ENCODE measurements at regions not wholly inside any gene's neighbourhood (a gene's known extent, or its start where the extent isn't known, plus 50 kb on each side); places are given as distances from the start of the nearest gene placed in this dataset.

DNA sequence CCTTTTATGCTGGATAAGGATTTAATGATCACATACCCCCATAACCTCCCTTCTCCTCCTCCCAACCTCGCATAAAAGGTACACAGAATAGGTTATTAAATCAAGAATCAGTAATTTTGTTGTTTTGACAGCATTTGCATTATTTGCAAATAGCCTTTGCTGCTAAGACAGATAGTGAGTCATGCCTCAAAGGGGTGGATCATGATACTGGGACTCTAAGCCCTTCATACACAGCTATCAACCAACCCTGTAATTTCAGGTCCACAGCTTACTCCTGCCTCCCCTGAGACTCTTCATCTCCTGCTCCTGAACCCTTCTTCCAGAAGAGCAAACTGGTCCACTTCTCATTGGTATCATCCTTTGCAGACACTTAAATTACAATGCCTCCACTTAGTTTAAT is 73.8 kb upstream of the KLHL29 start:
- TF ChIP-seq, protein P1, sequence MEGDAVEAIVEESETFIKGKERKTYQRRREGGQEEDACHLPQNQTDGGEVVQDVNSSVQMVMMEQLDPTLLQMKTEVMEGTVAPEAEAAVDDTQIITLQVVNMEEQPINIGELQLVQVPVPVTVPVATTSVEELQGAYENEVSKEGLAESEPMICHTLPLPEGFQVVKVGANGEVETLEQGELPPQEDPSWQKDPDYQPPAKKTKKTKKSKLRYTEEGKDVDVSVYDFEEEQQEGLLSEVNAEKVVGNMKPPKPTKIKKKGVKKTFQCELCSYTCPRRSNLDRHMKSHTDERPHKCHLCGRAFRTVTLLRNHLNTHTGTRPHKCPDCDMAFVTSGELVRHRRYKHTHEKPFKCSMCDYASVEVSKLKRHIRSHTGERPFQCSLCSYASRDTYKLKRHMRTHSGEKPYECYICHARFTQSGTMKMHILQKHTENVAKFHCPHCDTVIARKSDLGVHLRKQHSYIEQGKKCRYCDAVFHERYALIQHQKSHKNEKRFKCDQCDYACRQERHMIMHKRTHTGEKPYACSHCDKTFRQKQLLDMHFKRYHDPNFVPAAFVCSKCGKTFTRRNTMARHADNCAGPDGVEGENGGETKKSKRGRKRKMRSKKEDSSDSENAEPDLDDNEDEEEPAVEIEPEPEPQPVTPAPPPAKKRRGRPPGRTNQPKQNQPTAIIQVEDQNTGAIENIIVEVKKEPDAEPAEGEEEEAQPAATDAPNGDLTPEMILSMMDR (IDR thresholded peaks at IDR 0.05; ENCODE audit: low read depth, low read length): no peak
- no peak for DNase-seq (ENCODE audit: extremely low read depth, low read depth)

DNA sequence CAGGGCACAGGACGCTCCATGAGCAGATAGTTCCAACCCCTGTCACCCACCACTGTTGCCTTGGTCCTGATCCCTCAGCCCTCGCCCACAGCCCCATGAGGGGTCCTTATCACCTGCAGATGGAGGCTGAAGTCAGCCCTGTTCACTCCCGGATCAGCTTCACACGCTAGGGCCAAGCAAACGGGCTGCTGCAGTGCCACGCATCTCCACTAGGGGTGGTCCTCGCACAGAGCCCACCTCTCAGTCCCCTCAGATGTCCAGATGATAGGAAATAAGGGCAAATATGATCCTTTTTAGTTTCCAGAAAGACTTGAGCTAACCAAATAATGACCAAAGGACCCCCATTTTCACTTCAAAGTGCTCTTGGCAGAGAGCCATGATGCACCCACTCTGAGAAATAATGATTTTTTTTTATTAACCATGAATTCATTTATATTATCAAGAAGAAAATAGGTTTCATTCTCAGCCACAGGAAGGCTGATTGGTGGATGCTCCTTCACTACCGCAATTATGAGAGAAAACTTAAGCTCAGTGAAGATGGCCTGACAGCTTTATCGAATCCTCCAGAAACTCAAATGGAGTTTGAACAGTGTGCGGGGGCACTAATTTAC is 71.9 kb upstream of the KLHL29 start:
- DNase-seq (ENCODE audit: extremely low read depth, low read depth): no peak
- TF ChIP-seq, protein P1 (IDR thresholded peaks at IDR 0.05; ENCODE audit: low read depth, low read length): peak; percentile 58

DNA sequence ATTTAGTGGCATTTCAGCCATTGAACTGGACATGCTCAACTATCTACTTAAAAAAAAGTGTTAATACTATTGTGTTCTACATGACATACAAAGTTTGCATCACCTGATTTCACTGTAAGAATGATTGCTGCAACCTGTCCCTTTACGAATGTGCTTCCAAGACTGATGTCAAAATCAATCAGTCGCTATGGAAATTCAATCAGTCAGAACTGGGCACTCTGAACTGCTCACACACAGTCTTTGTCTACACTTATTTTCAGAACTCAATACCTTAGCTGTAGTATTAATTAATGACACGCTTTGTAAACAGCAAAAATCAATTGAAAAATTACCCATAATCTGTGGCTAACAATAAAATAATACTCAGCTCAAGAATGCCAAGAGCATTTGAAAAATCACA is 70.3 kb upstream of the KLHL29 start:
- no peak for DNase-seq (ENCODE audit: extremely low read depth, low read depth)
- TF ChIP-seq, protein P1 (IDR thresholded peaks at IDR 0.05; ENCODE audit: low read depth, low read length): no peak

DNA sequence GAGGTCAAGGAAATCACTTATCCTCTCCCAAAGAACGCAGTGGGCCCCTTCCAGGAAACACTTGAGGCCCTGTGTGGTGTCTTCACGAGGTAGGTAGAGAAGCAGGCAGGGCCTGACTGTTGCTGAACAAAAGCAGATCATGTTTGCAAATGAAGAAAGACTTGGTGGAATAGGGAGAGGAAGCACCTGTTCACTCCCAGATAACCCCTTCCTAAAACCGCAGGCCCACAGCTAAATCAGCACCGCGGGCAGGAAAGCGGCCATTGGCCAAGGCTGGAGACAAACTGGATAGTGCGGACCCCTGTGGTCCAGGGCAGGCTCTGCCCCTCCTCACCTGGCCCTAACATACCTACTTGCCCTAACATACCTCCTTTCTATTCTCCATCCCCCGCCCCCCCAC is 64.9 kb upstream of the KLHL29 start:
- no peak for DNase-seq (ENCODE audit: extremely low read depth, low read depth)
- TF ChIP-seq, protein P1 (IDR thresholded peaks at IDR 0.05; ENCODE audit: low read depth, low read length): no peak

DNA sequence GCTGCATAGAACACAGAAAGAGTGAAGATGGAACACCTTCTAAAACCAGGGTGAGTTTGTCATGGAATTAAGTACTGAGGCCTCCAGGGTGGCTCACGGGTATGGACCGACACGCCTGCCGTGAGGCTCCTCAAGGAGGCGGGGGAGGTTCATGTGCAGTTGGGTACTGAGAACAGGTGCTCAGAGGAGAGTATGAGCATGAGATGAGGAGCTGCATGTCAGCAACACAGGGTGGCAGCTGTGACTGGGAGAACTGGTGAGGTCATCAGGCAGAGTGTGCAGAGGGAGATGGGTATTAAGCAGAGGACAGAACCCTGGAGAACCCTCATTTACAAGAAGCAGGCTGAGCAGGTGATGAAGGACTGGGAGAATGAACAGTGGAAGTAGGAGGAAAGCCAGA is 63.2 kb upstream of the KLHL29 start:
- TF ChIP-seq, protein P1 (IDR thresholded peaks at IDR 0.05; ENCODE audit: low read depth, low read length): no peak
- no peak for DNase-seq (ENCODE audit: extremely low read depth, low read depth)

DNA sequence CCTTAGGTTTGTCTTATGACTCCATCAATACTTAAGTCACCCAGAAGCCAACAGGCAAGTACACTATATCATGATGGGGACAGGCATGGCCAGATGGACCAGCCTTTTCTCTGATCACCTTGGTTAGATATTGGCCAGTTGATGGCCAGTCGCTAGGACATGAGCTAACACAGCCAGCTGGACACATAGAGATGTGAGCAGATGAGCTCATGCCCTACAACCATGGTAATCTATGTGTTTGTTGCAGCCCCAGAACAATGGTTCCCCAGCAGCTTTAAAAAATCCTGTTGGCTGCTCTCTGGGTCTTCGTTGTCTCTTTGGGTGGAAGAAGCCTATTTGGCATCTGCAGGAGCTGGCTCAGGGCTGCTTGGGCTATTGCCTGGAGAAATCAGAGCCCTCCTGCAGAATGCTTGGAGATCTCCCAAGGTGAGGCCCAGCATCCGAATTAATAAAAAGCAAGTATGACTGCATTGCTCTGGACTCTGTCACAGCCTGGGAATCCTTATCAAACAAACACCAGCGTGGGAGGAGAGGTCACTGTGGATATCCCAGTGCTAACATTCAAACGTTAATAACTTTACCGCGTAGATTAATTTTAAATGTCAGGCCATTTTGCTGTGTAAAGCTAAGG is 62.3 kb upstream of the KLHL29 start:
- no peak for DNase-seq (ENCODE audit: extremely low read depth, low read depth)
- TF ChIP-seq, protein P1 (IDR thresholded peaks at IDR 0.05; ENCODE audit: low read depth, low read length): no peak

DNA sequence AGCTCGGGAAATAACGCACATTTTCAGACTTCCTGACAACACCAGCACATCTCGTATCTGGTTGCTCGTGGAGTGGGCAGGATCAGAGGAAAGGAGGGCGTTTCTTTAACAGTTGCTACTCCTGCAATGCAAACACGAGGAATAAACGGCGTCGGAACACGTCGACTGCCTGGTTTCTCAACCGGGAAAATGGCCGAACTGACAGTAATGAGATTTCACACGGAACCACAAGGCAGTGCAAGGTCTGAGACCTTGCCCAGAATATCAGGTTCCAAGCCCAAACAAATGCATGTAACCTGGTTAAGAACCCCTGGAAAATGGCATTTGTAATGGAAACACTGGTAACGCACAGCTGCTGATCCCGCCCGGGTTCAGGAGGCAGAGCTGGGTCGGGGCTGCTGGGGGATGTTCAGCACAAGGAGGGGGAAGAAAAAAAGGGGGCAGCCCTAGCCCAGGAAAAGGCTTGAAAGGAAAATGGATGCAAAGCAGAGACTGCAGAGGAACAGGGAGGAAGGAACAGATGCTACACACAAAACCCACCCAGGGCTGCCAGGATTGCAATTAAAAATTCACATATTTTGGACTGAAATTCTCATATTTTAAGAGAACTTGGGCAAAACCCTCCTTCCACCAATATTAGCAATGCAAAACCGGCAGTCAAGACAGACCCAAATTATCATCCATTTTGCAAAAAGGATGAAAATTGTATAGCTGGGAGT is 61.6 kb upstream of the KLHL29 start:
- TF ChIP-seq, protein P1 (IDR thresholded peaks at IDR 0.05; ENCODE audit: low read depth, low read length): no peak

More for the DNA sequence above, 61.6 kb upstream of the KLHL29 start:
- DNase-seq (ENCODE audit: extremely low read depth, low read depth): no peak
